IMR-90 (cell line): ENCODE measurements at regions not wholly inside any gene's neighbourhood (a gene's known extent, or its start where the extent isn't known, plus 50 kb on each side); places are given as distances from the start of the nearest gene placed in this dataset.

Experiments used
- ATAC-seq: fragments of 200-7000 bp; cut with Tn5 transposase; 2 replicates; pipeline ENCODE4 v1.9.1; 2020; ENCODE audit warnings: low read depth, mild to moderate bottlenecking, moderate library complexity
- BruUV-seq: library from RNA; stranded (reverse); fragments of 400-500 nt; replicated peaks from 2 replicates; lab custom pipeline; 2021; lab: Mats Ljungman, UMichigan
- CTCF ChIA-PET: fragments of 300-600 bp; formaldehyde crosslinking; extraction: SDS; loops from one replicate; lab custom pipeline; 2021; ENCODE audit warnings: antibody characterized with exemption; lab: Yijun Ruan, JAX
- POLR2A ChIA-PET: fragments of 300-600 bp; sonication (Branson Sonifier 250); formaldehyde crosslinking; loops from one replicate; lab custom pipeline; 2022; ENCODE audit warnings: antibody characterized with exemption; ENCODE audit not compliant: unreplicated experiment; lab: Charles Lee
- DNase-seq: peaks from one replicate; pipeline ENCODE4 v3.0.0; 2013
- H2AFZ ChIP-seq: replicated peaks from 2 replicates; pipeline ENCODE3; 2013; ENCODE audit warnings: low read length, mild to moderate bottlenecking; ENCODE audit not compliant: poor library complexity
- H2AK5ac ChIP-seq: 2 replicates; pipeline ENCODE4 v1.6.1; 2013; ENCODE audit warnings: low read depth, low read length, inconsistent platforms
- H2AK9ac ChIP-seq: replicated peaks from 2 replicates; pipeline ENCODE3; 2013; ENCODE audit warnings: mild to moderate bottlenecking, low read depth, low read length, moderate library complexity; ENCODE audit not compliant: poor library complexity
- H2BK120ac ChIP-seq: 2 replicates; pipeline ENCODE4 v1.6.1; 2013; ENCODE audit warnings: low read depth, low read length, inconsistent platforms
- H2BK15ac ChIP-seq: 3 replicates; pipeline ENCODE4 v1.6.1; 2013; ENCODE audit warnings: low read depth, low read length, inconsistent platforms
- H2BK20ac ChIP-seq: 2 replicates; pipeline ENCODE4 v1.6.1; 2013; ENCODE audit warnings: low read depth, mild to moderate bottlenecking, inconsistent platforms, low read length, moderate library complexity
- H2BK5ac ChIP-seq: 2 replicates; pipeline ENCODE4 v1.6.1; 2013; ENCODE audit warnings: mild to moderate bottlenecking, low read depth, low read length, inconsistent platforms; ENCODE audit not compliant: poor library complexity, severe bottlenecking
- H3K14ac ChIP-seq: replicated peaks from 2 replicates; pipeline ENCODE4 v1.6.1; 2013; ENCODE audit warnings: low read depth, low read length, inconsistent platforms
- H3K18ac ChIP-seq: 2 replicates; pipeline ENCODE4 v1.6.1; 2013; ENCODE audit warnings: low read depth, low read length, control low read depth
- H3K23ac ChIP-seq: 2 replicates; pipeline ENCODE4 v1.6.1; 2013; ENCODE audit warnings: low read depth, low read length, inconsistent platforms
- H3K27ac ChIP-seq: 2 replicates; pipeline ENCODE4 v1.5.1; 2013; ENCODE audit warnings: mild to moderate bottlenecking, control low read depth, low read length; ENCODE audit not compliant: insufficient read depth
- H3K27me3 ChIP-seq: 2 replicates; pipeline ENCODE4 v1.6.1; 2013; ENCODE audit warnings: low read length; ENCODE audit not compliant: control insufficient read depth, insufficient read depth
- H3K36me3 ChIP-seq: 2 replicates; pipeline ENCODE4 v1.6.1; 2013; ENCODE audit warnings: low read length, mixed read lengths; ENCODE audit not compliant: control insufficient read depth, insufficient read depth
- H3K4ac ChIP-seq: 2 replicates; pipeline ENCODE4 v1.6.1; 2013; ENCODE audit warnings: low read depth, low read length, inconsistent platforms
- H3K4me1 ChIP-seq: 2 replicates; pipeline ENCODE4 v1.6.1; 2013; ENCODE audit warnings: low read length, mixed read lengths; ENCODE audit not compliant: control insufficient read depth, insufficient read depth
- H3K4me2 ChIP-seq: 2 replicates; pipeline ENCODE4 v1.6.1; 2013; ENCODE audit warnings: low read depth, mild to moderate bottlenecking, control low read depth, low read length, moderate library complexity
- H3K4me3 ChIP-seq: 2 replicates; pipeline ENCODE4 v1.5.1; 2013; ENCODE audit warnings: low read depth, mild to moderate bottlenecking, control low read depth, low read length, moderate library complexity; ENCODE audit not compliant: insufficient read depth
- H3K56ac ChIP-seq: 2 replicates; pipeline ENCODE4 v1.6.1; 2013; ENCODE audit warnings: low read length, inconsistent platforms; ENCODE audit not compliant: insufficient read depth; ENCODE audit errors: extremely low read depth
- H3K79me1 ChIP-seq, 2 experiments: 2 replicates each; pipeline ENCODE4 v1.6.1; 2013; ENCODE audit warnings: low read length in 2 of 2, inconsistent platforms in 1 of 2, low read depth in 1 of 2
- H3K9ac ChIP-seq: 2 replicates; pipeline ENCODE4 v1.6.1; 2013; ENCODE audit warnings: low read depth, low read length, control low read depth
- H3K9me1 ChIP-seq: 2 replicates; pipeline ENCODE4 v1.6.1; 2013; ENCODE audit warnings: low read length, inconsistent platforms; ENCODE audit not compliant: insufficient read depth
- H3K9me3 ChIP-seq: 2 replicates; pipeline ENCODE4 v1.6.1; 2013; ENCODE audit warnings: low read length; ENCODE audit not compliant: control insufficient read depth, insufficient read depth
- H4K20me1 ChIP-seq: 2 replicates; pipeline ENCODE4 v1.6.1; 2013; ENCODE audit warnings: low read length, inconsistent platforms; ENCODE audit not compliant: insufficient read depth
- H4K5ac ChIP-seq: 2 replicates; pipeline ENCODE4 v1.6.1; 2013; ENCODE audit warnings: mild to moderate bottlenecking, low read depth, low read length, control low read depth
- H4K8ac ChIP-seq, 2 experiments: 2 replicates each; pipeline ENCODE4 v1.6.1; 2013; ENCODE audit warnings: low read depth in 2 of 2, low read length in 2 of 2, control low read depth in 1 of 2, inconsistent platforms in 1 of 2
- H4K91ac ChIP-seq: 2 replicates; pipeline ENCODE4 v1.6.1; 2013; ENCODE audit warnings: low read depth, low read length, inconsistent platforms; ENCODE audit not compliant: insufficient read depth
- CHD1 ChIP-seq: IDR thresholded peaks from 2 replicates; pipeline ENCODE4 v1.6.1; 2012; ENCODE audit warnings: low read depth, low read length, improper control_type of control experiment
- FOS ChIP-seq: fragments of 150-350 bp; IDR thresholded peaks from 2 replicates; pipeline ENCODE4 v1.6.1; 2016; ENCODE audit warnings: low read depth, low read length
- MAZ ChIP-seq: IDR thresholded peaks from 2 replicates; pipeline ENCODE4 v1.6.1; 2012; ENCODE audit warnings: low read depth, mild to moderate bottlenecking, low read length, improper control_type of control experiment, moderate library complexity, borderline replicate concordance
- RFX5 ChIP-seq: IDR thresholded peaks from 2 replicates; pipeline ENCODE4 v1.8.0; 2012; ENCODE audit warnings: low read depth, mild to moderate bottlenecking, low read length, moderate library complexity
- WGBS, 2 experiments: methylation state at CpG; one replicate each; pipeline versions ENCODE4 v1.1.5 to v1.1.7; 2013; ENCODE audit warnings: missing lambda C conversion rate in 2 of 2; ENCODE audit not compliant: insufficient read length in 1 of 2; ENCODE audit errors: extremely low coverage in 2 of 2; 5-methylcytosine and 5-hydroxymethylcytosine counted together
- dilution Hi-C: fragments of 300-500 bp; cut with HindIII; formaldehyde crosslinking; loops from one replicate; pipeline ENCODE4 v1.14.3; 2018; ENCODE audit warnings: low sequenced_read_pairs; ENCODE audit not compliant: unreplicated experiment
- in situ Hi-C: fragments of 300-500 bp; cut with MboI; formaldehyde crosslinking; loops from 3 replicates; pipeline ENCODE4 v1.14.3; 2019; ENCODE audit warnings: low sequenced_read_pairs, inconsistent platforms, mixed read lengths
- intact Hi-C: fragments of 100-400 bp; cut with micrococcal nuclease; formaldehyde crosslinking; loops from 2 replicates; pipeline ENCODE4 v1.10.0; 2022
- TF ChIP-seq, protein P1 (sequence below): fragments of 150-350 bp; IDR thresholded peaks from 2 replicates; pipeline ENCODE4 v1.6.1; 2017; ENCODE audit warnings: mild to moderate bottlenecking, antibody characterized with exemption, low read length, low read depth
- TF ChIP-seq, protein P2 (sequence below): conservative IDR thresholded peaks from 2 replicates; pipeline ENCODE4 v1.5.1; 2012; ENCODE audit warnings: mild to moderate bottlenecking, low read depth, low read length, improper control_type of control experiment

DNA sequence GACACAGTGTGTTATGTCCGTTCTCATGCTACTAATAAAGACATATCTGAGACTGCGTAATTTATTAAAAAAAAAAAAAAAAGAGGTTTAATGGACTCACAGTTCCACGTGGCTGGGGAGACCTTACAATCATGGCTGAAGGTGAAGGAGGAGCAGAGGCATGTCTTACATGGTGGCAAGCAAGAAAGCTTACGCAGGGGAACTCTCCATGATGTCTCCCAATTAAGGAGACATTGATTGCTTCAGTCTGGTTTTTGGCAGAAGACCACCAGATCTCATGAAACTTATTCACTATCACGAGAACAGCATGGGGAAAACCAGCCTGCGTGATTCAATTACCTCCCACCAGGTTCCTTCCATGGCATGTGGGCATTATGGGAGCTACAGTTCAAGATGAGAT is 221.8 kb downstream of the ASMT start:
- H3K14ac ChIP-seq: no peak overlapping the region
- H3K9me1 ChIP-seq: no peaks in the 10 kb centered on the region
- in situ Hi-C loops (no loop called here), intact Hi-C loops (no loop called here), dilution Hi-C loops (no loop called here)
- no peak overlapping the region for H4K8ac ChIP-seq
- H3K27ac ChIP-seq: no peak overlapping the region
- no peaks in the 10 kb centered on the region for H3K27me3 ChIP-seq
- no peaks in the 10 kb centered on the region for H3K36me3 ChIP-seq
- no peak overlapping the region for H2BK20ac ChIP-seq
- no peak overlapping the region for H2BK5ac ChIP-seq
- H3K4me1 ChIP-seq: no peaks in the 10 kb centered on the region
- H3K56ac ChIP-seq: no peak overlapping the region
- H2AK9ac ChIP-seq: no peak overlapping the region
- no peak overlapping the region for H3K23ac ChIP-seq
- no peak overlapping the region for H2BK15ac ChIP-seq
- H3K4me3 ChIP-seq: no peak overlapping the region
- H4K20me1 ChIP-seq: no peaks in the 10 kb centered on the region
- H4K5ac ChIP-seq: no peak overlapping the region
- no peak overlapping the region for H4K91ac ChIP-seq
- no CpG with 5 or more reads among the region's 6 CpGs for WGBS, 2 experiments
- H3K4me2 ChIP-seq: no peak overlapping the region
- DNase-seq (no peak), ATAC-seq (no peak)
- H3K4ac ChIP-seq: no peak overlapping the region
- no peak overlapping the region for H2AFZ ChIP-seq
- H2AK5ac ChIP-seq: no peak overlapping the region
- no peaks in the 10 kb centered on the region for H3K79me1 ChIP-seq
- ChIA-PET CTCF (no interaction called here), POLR2A (no interaction called here)
- no peak overlapping the region for H2BK120ac ChIP-seq
- H3K9ac ChIP-seq: no peak overlapping the region
- H3K9me3 ChIP-seq: peaks cover 17% of the 10 kb centered on the region
- TF ChIP-seq FOS (no peak), MAZ (no peak), RFX5 (no peak), CHD1 (no peak)
- TF ChIP-seq, protein P1, sequence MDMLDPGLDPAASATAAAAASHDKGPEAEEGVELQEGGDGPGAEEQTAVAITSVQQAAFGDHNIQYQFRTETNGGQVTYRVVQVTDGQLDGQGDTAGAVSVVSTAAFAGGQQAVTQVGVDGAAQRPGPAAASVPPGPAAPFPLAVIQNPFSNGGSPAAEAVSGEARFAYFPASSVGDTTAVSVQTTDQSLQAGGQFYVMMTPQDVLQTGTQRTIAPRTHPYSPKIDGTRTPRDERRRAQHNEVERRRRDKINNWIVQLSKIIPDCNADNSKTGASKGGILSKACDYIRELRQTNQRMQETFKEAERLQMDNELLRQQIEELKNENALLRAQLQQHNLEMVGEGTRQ: no peak
- TF ChIP-seq, protein P2, sequence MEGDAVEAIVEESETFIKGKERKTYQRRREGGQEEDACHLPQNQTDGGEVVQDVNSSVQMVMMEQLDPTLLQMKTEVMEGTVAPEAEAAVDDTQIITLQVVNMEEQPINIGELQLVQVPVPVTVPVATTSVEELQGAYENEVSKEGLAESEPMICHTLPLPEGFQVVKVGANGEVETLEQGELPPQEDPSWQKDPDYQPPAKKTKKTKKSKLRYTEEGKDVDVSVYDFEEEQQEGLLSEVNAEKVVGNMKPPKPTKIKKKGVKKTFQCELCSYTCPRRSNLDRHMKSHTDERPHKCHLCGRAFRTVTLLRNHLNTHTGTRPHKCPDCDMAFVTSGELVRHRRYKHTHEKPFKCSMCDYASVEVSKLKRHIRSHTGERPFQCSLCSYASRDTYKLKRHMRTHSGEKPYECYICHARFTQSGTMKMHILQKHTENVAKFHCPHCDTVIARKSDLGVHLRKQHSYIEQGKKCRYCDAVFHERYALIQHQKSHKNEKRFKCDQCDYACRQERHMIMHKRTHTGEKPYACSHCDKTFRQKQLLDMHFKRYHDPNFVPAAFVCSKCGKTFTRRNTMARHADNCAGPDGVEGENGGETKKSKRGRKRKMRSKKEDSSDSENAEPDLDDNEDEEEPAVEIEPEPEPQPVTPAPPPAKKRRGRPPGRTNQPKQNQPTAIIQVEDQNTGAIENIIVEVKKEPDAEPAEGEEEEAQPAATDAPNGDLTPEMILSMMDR: no peak
- H3K18ac ChIP-seq: no peak overlapping the region
- BruUV-seq: no TSS peak
